IMR-90 (cell line): ENCODE measurements at regions not wholly inside any gene's neighbourhood (a gene's known extent, or its start where the extent isn't known, plus 50 kb on each side); places are given as distances from the start of the nearest gene placed in this dataset.

ENCODE experiments used
- ATAC-seq: fragments of 200-7000 bp; cut with Tn5 transposase; 2 replicates; pipeline ENCODE4 v1.9.1; 2020; ENCODE audit warnings: low read depth, mild to moderate bottlenecking, moderate library complexity
- BruUV-seq: library from RNA; stranded (reverse); fragments of 400-500 nt; replicated peaks from 2 replicates; lab custom pipeline; 2021; lab: Mats Ljungman, UMichigan
- CTCF ChIA-PET: fragments of 300-600 bp; formaldehyde crosslinking; extraction: SDS; loops from one replicate; lab custom pipeline; 2021; ENCODE audit warnings: antibody characterized with exemption; lab: Yijun Ruan, JAX
- POLR2A ChIA-PET: fragments of 300-600 bp; sonication (Branson Sonifier 250); formaldehyde crosslinking; loops from one replicate; lab custom pipeline; 2022; ENCODE audit warnings: antibody characterized with exemption; ENCODE audit not compliant: unreplicated experiment; lab: Charles Lee
- DNase-seq: peaks from one replicate; pipeline ENCODE4 v3.0.0; 2013
- H2AFZ ChIP-seq: replicated peaks from 2 replicates; pipeline ENCODE3; 2013; ENCODE audit warnings: low read length, mild to moderate bottlenecking; ENCODE audit not compliant: poor library complexity
- H2AK5ac ChIP-seq: 2 replicates; pipeline ENCODE4 v1.6.1; 2013; ENCODE audit warnings: low read depth, low read length, inconsistent platforms
- H2AK9ac ChIP-seq: replicated peaks from 2 replicates; pipeline ENCODE3; 2013; ENCODE audit warnings: mild to moderate bottlenecking, low read depth, low read length, moderate library complexity; ENCODE audit not compliant: poor library complexity
- H2BK120ac ChIP-seq: 2 replicates; pipeline ENCODE4 v1.6.1; 2013; ENCODE audit warnings: low read depth, low read length, inconsistent platforms
- H2BK15ac ChIP-seq: 3 replicates; pipeline ENCODE4 v1.6.1; 2013; ENCODE audit warnings: low read depth, low read length, inconsistent platforms
- H2BK20ac ChIP-seq: 2 replicates; pipeline ENCODE4 v1.6.1; 2013; ENCODE audit warnings: low read depth, mild to moderate bottlenecking, inconsistent platforms, low read length, moderate library complexity
- H2BK5ac ChIP-seq: 2 replicates; pipeline ENCODE4 v1.6.1; 2013; ENCODE audit warnings: mild to moderate bottlenecking, low read depth, low read length, inconsistent platforms; ENCODE audit not compliant: poor library complexity, severe bottlenecking
- H3K14ac ChIP-seq: replicated peaks from 2 replicates; pipeline ENCODE4 v1.6.1; 2013; ENCODE audit warnings: low read depth, low read length, inconsistent platforms
- H3K18ac ChIP-seq: 2 replicates; pipeline ENCODE4 v1.6.1; 2013; ENCODE audit warnings: low read depth, low read length, control low read depth
- H3K23ac ChIP-seq: 2 replicates; pipeline ENCODE4 v1.6.1; 2013; ENCODE audit warnings: low read depth, low read length, inconsistent platforms
- H3K27ac ChIP-seq: 2 replicates; pipeline ENCODE4 v1.5.1; 2013; ENCODE audit warnings: mild to moderate bottlenecking, control low read depth, low read length; ENCODE audit not compliant: insufficient read depth
- H3K27me3 ChIP-seq: 2 replicates; pipeline ENCODE4 v1.6.1; 2013; ENCODE audit warnings: low read length; ENCODE audit not compliant: control insufficient read depth, insufficient read depth
- H3K36me3 ChIP-seq: 2 replicates; pipeline ENCODE4 v1.6.1; 2013; ENCODE audit warnings: low read length, mixed read lengths; ENCODE audit not compliant: control insufficient read depth, insufficient read depth
- H3K4ac ChIP-seq: 2 replicates; pipeline ENCODE4 v1.6.1; 2013; ENCODE audit warnings: low read depth, low read length, inconsistent platforms
- H3K4me1 ChIP-seq: 2 replicates; pipeline ENCODE4 v1.6.1; 2013; ENCODE audit warnings: low read length, mixed read lengths; ENCODE audit not compliant: control insufficient read depth, insufficient read depth
- H3K4me2 ChIP-seq: 2 replicates; pipeline ENCODE4 v1.6.1; 2013; ENCODE audit warnings: low read depth, mild to moderate bottlenecking, control low read depth, low read length, moderate library complexity
- H3K4me3 ChIP-seq: 2 replicates; pipeline ENCODE4 v1.5.1; 2013; ENCODE audit warnings: low read depth, mild to moderate bottlenecking, control low read depth, low read length, moderate library complexity; ENCODE audit not compliant: insufficient read depth
- H3K56ac ChIP-seq: 2 replicates; pipeline ENCODE4 v1.6.1; 2013; ENCODE audit warnings: low read length, inconsistent platforms; ENCODE audit not compliant: insufficient read depth; ENCODE audit errors: extremely low read depth
- H3K79me1 ChIP-seq, 2 experiments: 2 replicates each; pipeline ENCODE4 v1.6.1; 2013; ENCODE audit warnings: low read length in 2 of 2, inconsistent platforms in 1 of 2, low read depth in 1 of 2
- H3K9ac ChIP-seq: 2 replicates; pipeline ENCODE4 v1.6.1; 2013; ENCODE audit warnings: low read depth, low read length, control low read depth
- H3K9me1 ChIP-seq: 2 replicates; pipeline ENCODE4 v1.6.1; 2013; ENCODE audit warnings: low read length, inconsistent platforms; ENCODE audit not compliant: insufficient read depth
- H3K9me3 ChIP-seq: 2 replicates; pipeline ENCODE4 v1.6.1; 2013; ENCODE audit warnings: low read length; ENCODE audit not compliant: control insufficient read depth, insufficient read depth
- H4K20me1 ChIP-seq: 2 replicates; pipeline ENCODE4 v1.6.1; 2013; ENCODE audit warnings: low read length, inconsistent platforms; ENCODE audit not compliant: insufficient read depth
- H4K5ac ChIP-seq: 2 replicates; pipeline ENCODE4 v1.6.1; 2013; ENCODE audit warnings: mild to moderate bottlenecking, low read depth, low read length, control low read depth
- H4K8ac ChIP-seq, 2 experiments: 2 replicates each; pipeline ENCODE4 v1.6.1; 2013; ENCODE audit warnings: low read depth in 2 of 2, low read length in 2 of 2, control low read depth in 1 of 2, inconsistent platforms in 1 of 2
- H4K91ac ChIP-seq: 2 replicates; pipeline ENCODE4 v1.6.1; 2013; ENCODE audit warnings: low read depth, low read length, inconsistent platforms; ENCODE audit not compliant: insufficient read depth
- BHLHE40 ChIP-seq: fragments of 150-350 bp; IDR thresholded peaks from 2 replicates; pipeline ENCODE4 v1.6.1; 2016; ENCODE audit warnings: mild to moderate bottlenecking, low read depth, low read length
- CEBPB ChIP-seq: IDR thresholded peaks from 2 replicates; pipeline ENCODE4 v1.6.1; 2012; ENCODE audit warnings: low read depth, low read length, improper control_type of control experiment
- CHD1 ChIP-seq: IDR thresholded peaks from 2 replicates; pipeline ENCODE4 v1.6.1; 2012; ENCODE audit warnings: low read depth, low read length, improper control_type of control experiment
- FOS ChIP-seq: fragments of 150-350 bp; IDR thresholded peaks from 2 replicates; pipeline ENCODE4 v1.6.1; 2016; ENCODE audit warnings: low read depth, low read length
- MAFK ChIP-seq: IDR thresholded peaks from 2 replicates; pipeline ENCODE4 v1.6.1; 2012; ENCODE audit warnings: low read depth, low read length, improper control_type of control experiment
- MAZ ChIP-seq: IDR thresholded peaks from 2 replicates; pipeline ENCODE4 v1.6.1; 2012; ENCODE audit warnings: low read depth, mild to moderate bottlenecking, low read length, improper control_type of control experiment, moderate library complexity, borderline replicate concordance
- MXI1 ChIP-seq: IDR thresholded peaks from 2 replicates; pipeline ENCODE4 v1.6.1; 2012; ENCODE audit warnings: low read depth, mild to moderate bottlenecking, low read length, moderate library complexity, borderline replicate concordance
- NFE2L2 ChIP-seq: fragments of 150-350 bp; IDR thresholded peaks from 2 replicates; pipeline ENCODE4 v1.6.1; 2016; ENCODE audit warnings: low read depth, mild to moderate bottlenecking, low read length
- POLR2A ChIP-seq: IDR thresholded peaks from 2 replicates; pipeline ENCODE4 v1.6.1; 2012; ENCODE audit warnings: mild to moderate bottlenecking, low read depth, low read length
- RAD21 ChIP-seq: IDR thresholded peaks from 2 replicates; pipeline ENCODE4 v1.6.1; 2012; ENCODE audit warnings: low read length, improper control_type of control experiment
- RCOR1 ChIP-seq: IDR thresholded peaks from 2 replicates; pipeline ENCODE4 v1.6.1; 2012; ENCODE audit warnings: mild to moderate bottlenecking, low read length, improper control_type of control experiment; ENCODE audit not compliant: insufficient replicate concordance
- RFX5 ChIP-seq: IDR thresholded peaks from 2 replicates; pipeline ENCODE4 v1.8.0; 2012; ENCODE audit warnings: low read depth, mild to moderate bottlenecking, low read length, moderate library complexity
- SMC3 ChIP-seq: fragments of 150-350 bp; IDR thresholded peaks from 2 replicates; pipeline ENCODE4 v1.6.1; 2016; ENCODE audit warnings: low read depth, mild to moderate bottlenecking, antibody characterized with exemption, low read length, moderate library complexity
- WGBS, 2 experiments: methylation state at CpG; one replicate each; pipeline versions ENCODE4 v1.1.5 to v1.1.7; 2013; ENCODE audit warnings: missing lambda C conversion rate in 2 of 2; ENCODE audit not compliant: insufficient read length in 1 of 2; ENCODE audit errors: extremely low coverage in 2 of 2; 5-methylcytosine and 5-hydroxymethylcytosine counted together
- dilution Hi-C: fragments of 300-500 bp; cut with HindIII; formaldehyde crosslinking; loops from one replicate; pipeline ENCODE4 v1.14.3; 2018; ENCODE audit warnings: low sequenced_read_pairs; ENCODE audit not compliant: unreplicated experiment
- in situ Hi-C: fragments of 300-500 bp; cut with MboI; formaldehyde crosslinking; loops from 3 replicates; pipeline ENCODE4 v1.14.3; 2019; ENCODE audit warnings: low sequenced_read_pairs, inconsistent platforms, mixed read lengths
- intact Hi-C: fragments of 100-400 bp; cut with micrococcal nuclease; formaldehyde crosslinking; loops from 2 replicates; pipeline ENCODE4 v1.10.0; 2022
- TF ChIP-seq, protein P1 (sequence below): fragments of 150-350 bp; IDR thresholded peaks from 2 replicates; pipeline ENCODE4 v1.6.1; 2016; ENCODE audit warnings: low read depth, mild to moderate bottlenecking, low read length, moderate library complexity, borderline replicate concordance

DNA sequence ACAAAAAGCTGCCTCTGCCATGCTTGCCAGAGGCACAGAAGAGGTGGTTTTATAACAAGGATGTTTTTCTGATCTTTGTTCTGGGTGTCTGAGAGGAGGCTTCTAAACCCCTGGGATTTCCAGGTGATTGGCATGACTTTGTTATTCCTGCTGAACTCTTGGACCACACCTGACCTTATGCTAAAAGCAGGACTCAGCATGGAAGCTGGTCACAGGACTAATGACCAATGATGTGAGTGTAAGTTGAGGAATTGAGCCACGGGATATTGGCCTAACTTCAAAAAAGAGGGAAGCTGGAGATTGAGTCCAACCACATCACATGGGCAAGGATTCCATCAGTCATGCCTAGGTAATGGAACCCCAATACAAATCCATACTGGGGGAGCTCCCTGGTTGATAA lies 437.9 kb downstream of the POM121L12 start:
- Histone ChIP-seq H3K9me1 (no peaks in the 10 kb centered on the region), H4K8ac (no peak overlapping the region), H2BK5ac (no peak overlapping the region), H3K4me2 (no peak overlapping the region), H3K27ac (no peak overlapping the region), H3K9ac (no peak overlapping the region), H4K20me1 (no peaks in the 10 kb centered on the region), H2BK15ac (no peak overlapping the region), H3K56ac (no peak overlapping the region), H3K4ac (no peak overlapping the region), H3K23ac (no peak overlapping the region), H2AFZ (no peak overlapping the region), H2AK5ac (no peak overlapping the region), H2BK120ac (no peak overlapping the region), H3K4me3 (no peak overlapping the region), H3K18ac (no peak overlapping the region), H3K79me1 (no peaks in the 10 kb centered on the region), H3K14ac (no peak overlapping the region), H3K9me3 (peaks cover 8% of the 10 kb centered on the region), H2AK9ac (no peak overlapping the region), H4K5ac (no peak overlapping the region), H4K91ac (no peak overlapping the region), H2BK20ac (no peak overlapping the region), H3K36me3 (no peaks in the 10 kb centered on the region), H3K27me3 (no peaks in the 10 kb centered on the region), H3K4me1 (no peaks in the 10 kb centered on the region)
- ChIA-PET CTCF (no interaction called here), POLR2A (no interaction called here)
- dilution Hi-C loops (no loop called here), in situ Hi-C loops (no loop called here), intact Hi-C loops (no loop called here)
- TF ChIP-seq CHD1: no peak
- no peak for TF ChIP-seq MAFK
- TF ChIP-seq POLR2A: no peak
- no peak for TF ChIP-seq CEBPB
- TF ChIP-seq BHLHE40: no peak
- TF ChIP-seq RAD21: no peak
- no peak for TF ChIP-seq RFX5
- TF ChIP-seq MXI1: no peak
- no peak for TF ChIP-seq SMC3
- TF ChIP-seq FOS: no peak
- no peak for TF ChIP-seq RCOR1
- TF ChIP-seq, protein P1, sequence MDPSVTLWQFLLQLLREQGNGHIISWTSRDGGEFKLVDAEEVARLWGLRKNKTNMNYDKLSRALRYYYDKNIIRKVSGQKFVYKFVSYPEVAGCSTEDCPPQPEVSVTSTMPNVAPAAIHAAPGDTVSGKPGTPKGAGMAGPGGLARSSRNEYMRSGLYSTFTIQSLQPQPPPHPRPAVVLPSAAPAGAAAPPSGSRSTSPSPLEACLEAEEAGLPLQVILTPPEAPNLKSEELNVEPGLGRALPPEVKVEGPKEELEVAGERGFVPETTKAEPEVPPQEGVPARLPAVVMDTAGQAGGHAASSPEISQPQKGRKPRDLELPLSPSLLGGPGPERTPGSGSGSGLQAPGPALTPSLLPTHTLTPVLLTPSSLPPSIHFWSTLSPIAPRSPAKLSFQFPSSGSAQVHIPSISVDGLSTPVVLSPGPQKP: no peak
- no peak for TF ChIP-seq MAZ
- TF ChIP-seq NFE2L2: no peak
- no peak for DNase-seq
- ATAC-seq: no peak
- WGBS, 2 experiments: no CpG with 5 or more reads among the region's 1 CpG
- BruUV-seq: no TSS peak
